HUES6 (cell line): ENCODE measurements at regions not wholly inside any gene's neighbourhood (a gene's known extent, or its start where the extent isn't known, plus 50 kb on each side); places are given as distances from the start of the nearest gene placed in this dataset.
"Not testable (repeated sequence)": the region's sequence is repeated elsewhere in the genome, so short reads cannot be mapped to it uniquely, and the experiment has no call there.

ENCODE experiments used
- H3K27ac ChIP-seq: 2 replicates; pipeline ENCODE4 v1.7.0; 2013; ENCODE audit warnings: low read depth, mild to moderate bottlenecking, low read length, inconsistent platforms
- H3K27me3 ChIP-seq: 2 replicates; pipeline ENCODE4 v1.6.1; 2013; ENCODE audit warnings: low read length; ENCODE audit not compliant: control insufficient read depth, insufficient read depth
- H3K36me3 ChIP-seq: 2 replicates; pipeline ENCODE4 v1.6.1; 2013; ENCODE audit warnings: low read length; ENCODE audit not compliant: control insufficient read depth, insufficient read depth
- H3K4me1 ChIP-seq: 2 replicates; pipeline ENCODE4 v1.6.1; 2013; ENCODE audit warnings: low read length; ENCODE audit not compliant: control insufficient read depth, insufficient read depth
- H3K4me3 ChIP-seq: 2 replicates; pipeline ENCODE4 v1.5.1; 2013; ENCODE audit warnings: low read depth, low read length
- H3K9ac ChIP-seq: one replicate; pipeline ENCODE4 v1.6.1; 2013; ENCODE audit warnings: mild to moderate bottlenecking, low read length
- H3K9me3 ChIP-seq: 2 replicates; pipeline ENCODE4 v1.6.1; 2013; ENCODE audit warnings: low read depth, low read length; ENCODE audit not compliant: control insufficient read depth, insufficient read depth

- Histone ChIP-seq H3K4me1 (peaks cover 35% of the 10 kb centered on the region), H3K9me3 (no peaks in the 10 kb centered on the region), H3K36me3 (no peaks in the 10 kb centered on the region), H3K27ac (peak overlapping the region; percentile 22; the same call in 1 of the 2 replicates), H3K9ac (no peak overlapping the region), H3K4me3 (peak overlapping the region; percentile 34), H3K27me3 (no peaks in the 10 kb centered on the region)
These were observed 122.0 kb upstream of the ID4 start for GRCh38 chr6:19715167-19715551.

- no peaks in the 10 kb centered on the region for H3K36me3 ChIP-seq
- H3K4me3 ChIP-seq = no peak overlapping the region
- H3K27ac ChIP-seq = no peak overlapping the region
- no peak overlapping the region for H3K9ac ChIP-seq
- no peaks in the 10 kb centered on the region for H3K27me3 ChIP-seq
- H3K4me1 ChIP-seq = peaks cover 27% of the 10 kb centered on the region
- no peaks in the 10 kb centered on the region for H3K9me3 ChIP-seq
These were observed 117.5 kb upstream of the ID4 start for GRCh38 chr6:19719691-19720128.

GRCh38 chr6:19721766-19722377 lies 115.3 kb upstream of the ID4 start:
- Histone ChIP-seq H3K36me3 (no peaks in the 10 kb centered on the region), H3K4me1 (peaks cover 10% of the 10 kb centered on the region), H3K27ac (no peak overlapping the region), H3K4me3 (no peak overlapping the region), H3K27me3 (no peaks in the 10 kb centered on the region), H3K9me3 (no peaks in the 10 kb centered on the region), H3K9ac (no peak overlapping the region)

GRCh38 chr6:19722999-19723398 lies 114.2 kb upstream of the ID4 start:
- Histone ChIP-seq H3K27ac (no peak overlapping the region), H3K9me3 (no peaks in the 10 kb centered on the region), H3K36me3 (no peaks in the 10 kb centered on the region), H3K4me3 (no peak overlapping the region), H3K9ac (no peak overlapping the region), H3K27me3 (no peaks in the 10 kb centered on the region), H3K4me1 (peaks cover 10% of the 10 kb centered on the region)

- H3K4me3 ChIP-seq = no peak overlapping the region
- no peak overlapping the region for H3K9ac ChIP-seq
- no peaks in the 10 kb centered on the region for H3K27me3 ChIP-seq
- H3K9me3 ChIP-seq = no peaks in the 10 kb centered on the region
- H3K27ac ChIP-seq = no peak overlapping the region
- H3K4me1 ChIP-seq = peaks cover 10% of the 10 kb centered on the region
- no peaks in the 10 kb centered on the region for H3K36me3 ChIP-seq
These were observed 113.6 kb upstream of the ID4 start for GRCh38 chr6:19723545-19723944.

- H3K4me3 ChIP-seq, H3K36me3 ChIP-seq, H3K4me1 ChIP-seq, H3K9ac ChIP-seq, H3K27me3 ChIP-seq, H3K27ac ChIP-seq, H3K9me3 ChIP-seq: not testable (repeated sequence)
These were observed 111.7 kb upstream of the ID4 start for GRCh38 chr6:19725436-19725835.

- Histone ChIP-seq H3K9me3 (peaks cover 6% of the 10 kb centered on the region; the same call in 1 of the 2 replicates), H3K9ac (no peak overlapping the region), H3K4me3 (no peak overlapping the region)
These were observed 105.9 kb upstream of the ID4 start for GRCh38 chr6:19731282-19731681.

GRCh38 chr6:19734061-19734460 lies 103.1 kb upstream of the ID4 start:
- no peaks in the 10 kb centered on the region for H3K36me3 ChIP-seq
- H3K9ac ChIP-seq = no peak overlapping the region
- H3K4me1 ChIP-seq = peaks cover 35% of the 10 kb centered on the region
- H3K4me3 ChIP-seq = no peak overlapping the region
- H3K27me3 ChIP-seq = no peaks in the 10 kb centered on the region
- no peak overlapping the region for H3K27ac ChIP-seq
- peaks cover 6% of the 10 kb centered on the region; the same call in 1 of the 2 replicates for H3K9me3 ChIP-seq

More at GRCh38 chr6:19731282-19731681, 105.9 kb upstream of the ID4 start:
- Histone ChIP-seq H3K36me3 (no peaks in the 10 kb centered on the region), H3K27ac (no peak overlapping the region), H3K27me3 (no peaks in the 10 kb centered on the region), H3K4me1 (peaks cover 33% of the 10 kb centered on the region)

- Histone ChIP-seq H3K4me3 (no peak overlapping the region), H3K27me3 (no peaks in the 10 kb centered on the region), H3K4me1 (peaks cover 35% of the 10 kb centered on the region), H3K9me3 (peaks cover 6% of the 10 kb centered on the region; the same call in 1 of the 2 replicates), H3K27ac (no peak overlapping the region), H3K36me3 (no peaks in the 10 kb centered on the region), H3K9ac (no peak overlapping the region)
These were observed 102.7 kb upstream of the ID4 start for GRCh38 chr6:19734519-19734918.

GRCh38 chr6:19736066-19736465 lies 101.1 kb upstream of the ID4 start:
- peaks cover 35% of the 10 kb centered on the region for H3K4me1 ChIP-seq
- H3K4me3 ChIP-seq = no peak overlapping the region
- H3K9ac ChIP-seq = no peak overlapping the region
- no peak overlapping the region for H3K27ac ChIP-seq
- no peaks in the 10 kb centered on the region for H3K9me3 ChIP-seq
- H3K36me3 ChIP-seq = no peaks in the 10 kb centered on the region
- H3K27me3 ChIP-seq = no peaks in the 10 kb centered on the region

GRCh38 chr6:19738010-19738409 lies 99.2 kb upstream of the ID4 start:
- Histone ChIP-seq H3K4me1 (peaks cover 30% of the 10 kb centered on the region), H3K27ac (no peak overlapping the region), H3K36me3 (no peaks in the 10 kb centered on the region), H3K9me3 (no peaks in the 10 kb centered on the region), H3K9ac (no peak overlapping the region), H3K27me3 (no peaks in the 10 kb centered on the region), H3K4me3 (no peak overlapping the region)
